ENCODE measurements at regions not wholly inside any gene's neighbourhood (a gene's known extent, or its start where the extent isn't known, plus 50 kb on each side); places are given as distances from the start of the nearest gene placed in this dataset.

DNA sequence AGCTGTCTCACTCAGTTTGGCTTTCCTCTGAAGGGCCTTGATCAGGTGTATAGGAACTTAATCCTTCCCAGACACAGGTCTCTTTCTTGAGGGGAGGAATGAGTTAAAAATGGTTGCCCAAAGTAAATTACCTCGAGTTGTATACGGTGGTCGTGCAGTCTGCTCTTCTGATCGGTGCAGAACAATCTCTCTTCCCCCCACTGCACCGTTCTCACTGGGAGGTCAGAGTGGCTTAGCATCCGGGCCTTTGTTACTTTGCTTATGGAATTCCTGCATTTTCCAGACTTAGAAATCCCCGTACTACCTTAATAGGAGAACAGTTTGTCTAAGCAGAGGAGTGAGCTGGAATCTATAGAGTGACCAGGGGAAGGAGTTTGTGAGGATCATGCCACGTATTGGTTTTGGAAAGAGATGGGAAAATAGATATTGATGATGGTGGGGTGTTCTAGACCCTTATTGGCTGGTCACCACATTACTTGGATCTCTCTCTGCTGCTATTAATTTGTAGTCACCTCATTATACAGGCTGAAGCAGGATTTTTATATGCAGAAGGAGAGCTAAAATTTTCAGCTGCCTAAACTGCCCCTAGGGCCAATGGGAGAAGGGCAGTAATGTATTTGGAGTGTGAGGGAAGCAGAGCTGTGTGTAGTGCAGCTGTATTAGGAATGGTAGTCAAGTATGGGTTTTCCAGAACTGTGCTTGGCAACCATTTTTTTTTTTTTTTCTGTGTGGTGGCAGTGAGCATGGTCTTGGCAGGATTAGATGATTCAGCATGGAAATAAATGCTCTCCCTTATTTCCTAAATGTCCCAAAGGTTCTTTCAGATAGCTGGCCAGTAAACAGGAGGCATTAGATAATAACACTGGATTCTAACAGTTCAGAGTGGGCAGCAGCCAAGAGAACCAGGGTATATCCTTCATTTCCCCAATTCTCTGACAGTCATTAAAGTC, 81.5 kb downstream of the NDUFS5 start:
- DNase-seq (ENCODE audit: low spot score): no peak

DNA sequence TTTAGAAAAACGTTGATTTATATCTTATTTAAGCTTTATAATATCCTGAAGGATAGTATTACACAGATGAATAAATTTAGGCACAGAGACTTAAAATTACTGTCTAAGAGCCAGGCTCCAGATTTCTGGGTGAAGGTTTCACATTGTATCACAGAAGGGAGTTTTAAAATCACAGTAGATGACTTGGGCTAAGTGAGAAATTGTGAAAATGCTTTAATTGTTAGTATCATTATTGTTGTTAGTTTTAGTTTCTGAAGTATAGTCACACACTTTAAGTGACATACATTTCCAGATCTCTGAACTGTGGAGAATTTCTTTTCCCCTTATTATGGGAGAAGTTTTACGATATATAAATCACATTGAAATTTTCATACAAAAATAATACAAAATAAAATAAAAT, 83.5 kb downstream of the NDUFS5 start:
- DNase-seq (ENCODE audit: low spot score): no peak

DNA sequence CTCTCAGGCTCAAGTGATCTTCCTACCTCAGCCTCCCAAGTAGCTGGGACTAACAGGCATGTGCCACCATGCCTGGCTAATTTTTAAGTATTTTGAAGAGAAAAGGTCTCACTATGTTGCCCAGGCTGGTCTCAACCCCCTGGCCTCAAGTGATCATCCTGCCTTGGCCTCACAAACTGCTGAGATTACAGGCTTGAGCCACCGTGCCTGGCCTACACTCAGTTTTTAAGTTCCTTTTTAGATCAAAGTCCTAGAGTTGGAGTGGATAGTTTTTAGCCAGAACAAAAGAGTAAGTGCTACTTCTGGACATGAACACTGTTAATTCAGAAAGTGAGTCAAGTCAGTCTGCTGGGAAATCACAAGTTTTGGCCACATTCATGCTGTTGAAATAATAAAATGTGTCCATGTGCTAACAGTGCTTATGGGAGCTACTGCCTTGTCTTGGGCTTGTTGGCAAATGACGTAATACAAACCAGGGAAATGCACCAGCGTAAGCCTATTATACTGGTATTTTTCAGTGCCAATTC, 84.2 kb downstream of the NDUFS5 start:
- no peak for DNase-seq (ENCODE audit: low spot score)

GRCh38 chr1:39110882-39111281, 84.7 kb downstream of the NDUFS5 start:
- no peak for DNase-seq (ENCODE audit: low spot score)

- no peak for DNase-seq (ENCODE audit: low spot score)
Observed at GRCh38 chr1:39113109-39113743, 87.1 kb downstream of the NDUFS5 start.

- no peak for DNase-seq (ENCODE audit: low spot score)
Observed at GRCh38 chr1:39115271-39116110, 89.0 kb upstream of the MACF1 start.

GRCh38 chr1:39116116-39116607, 88.3 kb upstream of the MACF1 start:
- DNase-seq (ENCODE audit: low spot score): no peak

GRCh38 chr1:39116860-39117728, 87.4 kb upstream of the MACF1 start:
- peak; percentile 66 for DNase-seq (ENCODE audit: low spot score)

DNA sequence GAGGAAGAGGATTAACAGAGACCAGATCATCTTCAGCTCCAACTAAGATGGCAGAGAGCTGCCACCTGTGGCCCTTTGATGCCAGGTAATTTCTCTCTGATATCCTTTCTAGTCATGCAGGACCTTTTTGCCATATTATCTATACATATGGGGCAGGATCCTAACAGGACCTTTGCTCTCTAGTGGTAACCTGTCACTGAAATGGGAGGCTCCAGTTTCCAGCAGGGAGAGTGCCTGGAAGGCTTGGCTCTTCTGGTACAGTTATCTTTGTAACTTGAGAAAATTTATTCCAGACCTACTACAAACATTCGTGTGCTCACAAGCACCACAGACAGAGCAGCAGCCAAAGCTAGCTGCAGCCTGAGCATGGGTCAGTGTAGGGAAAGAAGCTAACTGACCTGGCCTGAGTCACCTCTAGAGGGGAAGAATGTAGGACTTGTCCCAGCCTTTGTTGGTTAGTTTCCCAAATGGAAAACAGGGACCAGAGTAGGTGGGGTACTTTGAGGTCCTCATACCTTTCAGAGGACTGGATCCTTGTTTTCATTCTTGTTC, 86.5 kb upstream of the MACF1 start:
- DNase-seq (ENCODE audit: low spot score): no peak

DNA sequence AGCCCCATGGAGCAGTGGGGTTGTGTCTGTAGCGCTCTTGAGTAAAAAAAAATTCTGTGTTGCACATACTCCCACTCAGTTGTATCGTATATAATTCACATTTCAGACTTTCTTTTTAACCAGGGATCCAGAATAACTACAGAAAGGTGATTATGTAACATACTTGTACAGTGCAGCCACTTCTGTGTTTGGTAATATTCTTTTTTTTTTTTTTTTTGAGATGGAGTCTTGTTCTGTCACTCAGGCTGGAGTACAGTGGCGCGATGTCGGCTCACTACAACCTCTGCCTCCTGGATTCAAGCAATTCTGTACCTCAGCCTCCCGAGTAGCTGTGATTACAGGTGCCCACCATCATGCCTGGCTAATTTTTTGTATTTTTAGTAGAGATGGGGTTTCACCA, 82.4 kb upstream of the MACF1 start:
- no peak for DNase-seq (ENCODE audit: low spot score)

- no peak for DNase-seq (ENCODE audit: low spot score)
Observed at GRCh38 chr1:39124282-39124681, 80.2 kb upstream of the MACF1 start.

DNA sequence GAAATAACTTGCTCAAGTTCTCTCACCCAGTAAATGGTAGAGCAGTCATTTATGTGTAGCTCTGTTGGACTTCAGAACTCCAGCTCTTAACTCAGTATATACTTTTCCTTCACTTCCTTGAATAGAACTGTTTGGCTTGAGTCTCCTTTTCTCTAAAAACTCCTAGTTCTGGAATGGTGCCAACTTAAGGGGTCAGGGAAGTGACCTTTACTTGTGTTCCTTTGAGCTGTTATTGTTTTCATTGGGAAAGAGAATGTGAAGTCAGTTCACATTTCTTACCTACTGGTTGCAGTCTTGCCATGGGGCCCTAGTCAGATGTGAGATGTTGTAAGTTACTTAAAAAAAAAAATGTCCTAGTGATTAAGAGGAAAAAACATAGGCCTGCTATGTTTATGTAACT, 77.0 kb upstream of the MACF1 start:
- DNase-seq (ENCODE audit: low spot score): peak; percentile 73

DNA sequence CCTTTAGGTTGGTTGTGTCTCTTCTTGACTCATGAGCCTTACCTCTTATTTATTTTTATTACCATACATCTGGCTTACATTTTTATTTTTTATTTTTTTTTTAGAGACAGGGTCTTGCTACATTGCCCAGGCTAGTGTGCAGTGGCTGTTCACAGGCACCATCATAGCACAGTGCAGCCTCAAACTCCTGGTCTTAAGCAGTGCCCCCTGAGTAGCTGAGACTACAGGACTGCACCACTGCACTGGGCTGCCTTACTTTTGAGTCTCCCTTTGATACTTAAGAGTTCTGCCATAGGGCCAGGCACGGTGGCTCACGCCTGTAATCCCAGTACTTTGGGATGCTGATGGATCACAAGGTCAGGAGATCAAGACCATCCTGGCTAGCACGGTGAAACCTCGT, 76.4 kb upstream of the MACF1 start:
- DNase-seq (ENCODE audit: low spot score): no peak

DNA sequence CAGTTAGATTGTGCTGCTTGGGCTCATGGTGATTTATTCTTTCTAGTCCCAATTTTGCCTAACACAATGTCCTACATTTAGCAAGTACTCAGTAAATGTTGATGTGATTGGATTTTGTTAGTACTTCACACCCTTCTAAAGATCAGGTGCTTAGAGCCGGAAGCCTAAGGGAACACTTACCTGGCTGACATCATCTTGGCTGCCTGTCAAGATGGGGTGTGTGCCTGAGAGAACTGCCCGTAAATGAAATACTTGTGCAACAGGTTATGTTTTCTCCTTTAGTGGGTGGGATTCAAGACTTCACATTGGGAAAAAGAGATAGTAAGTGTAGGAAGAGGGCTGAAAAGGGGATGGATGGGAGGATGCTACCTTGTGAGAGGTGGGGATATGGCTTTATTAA, 75.5 kb upstream of the MACF1 start:
- peak; percentile 90 for DNase-seq (ENCODE audit: low spot score)

DNA sequence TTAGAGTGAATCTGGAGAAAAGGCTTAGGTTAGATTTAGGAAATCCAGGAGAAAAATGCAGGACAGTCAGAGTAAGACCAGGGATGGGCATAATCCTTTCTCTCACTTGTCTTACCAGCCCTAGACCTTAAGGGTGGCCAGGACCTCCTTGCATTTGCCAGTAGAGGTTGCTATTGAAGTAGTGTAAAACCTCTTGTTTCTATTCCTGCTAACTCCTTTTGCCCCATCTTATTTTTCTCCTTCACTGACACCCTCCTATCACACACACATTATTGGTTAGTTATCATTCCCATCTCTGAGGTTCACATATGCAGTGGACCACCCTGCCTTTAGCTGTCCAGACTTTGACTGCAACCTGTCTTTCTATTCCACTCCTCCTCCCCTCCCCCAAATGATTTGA, 75.0 kb upstream of the MACF1 start:
- no peak for DNase-seq (ENCODE audit: low spot score)

DNA sequence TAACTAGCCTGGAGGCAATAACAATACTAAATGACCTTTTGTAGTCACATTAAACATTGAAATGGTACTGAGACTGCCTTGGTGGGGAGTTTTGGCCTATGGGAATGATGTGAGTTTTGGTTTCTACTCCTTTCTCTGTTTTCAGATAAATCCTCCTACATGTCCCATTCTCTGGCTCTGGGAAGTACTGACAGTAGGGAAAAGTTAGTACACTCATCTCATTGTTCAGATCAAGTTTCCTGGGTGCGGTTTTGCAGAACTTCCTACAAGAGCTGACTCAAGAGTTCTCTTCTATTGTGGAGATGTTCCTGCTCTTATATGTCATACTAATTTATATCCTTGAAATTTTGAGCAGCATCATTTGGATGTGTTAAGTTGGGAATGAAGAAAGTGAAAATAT, 74.2 kb upstream of the MACF1 start:
- no peak for DNase-seq (ENCODE audit: low spot score)

- no peak for DNase-seq (ENCODE audit: low spot score)
Observed at GRCh38 chr1:39131940-39132339, 72.6 kb upstream of the MACF1 start.

DNA sequence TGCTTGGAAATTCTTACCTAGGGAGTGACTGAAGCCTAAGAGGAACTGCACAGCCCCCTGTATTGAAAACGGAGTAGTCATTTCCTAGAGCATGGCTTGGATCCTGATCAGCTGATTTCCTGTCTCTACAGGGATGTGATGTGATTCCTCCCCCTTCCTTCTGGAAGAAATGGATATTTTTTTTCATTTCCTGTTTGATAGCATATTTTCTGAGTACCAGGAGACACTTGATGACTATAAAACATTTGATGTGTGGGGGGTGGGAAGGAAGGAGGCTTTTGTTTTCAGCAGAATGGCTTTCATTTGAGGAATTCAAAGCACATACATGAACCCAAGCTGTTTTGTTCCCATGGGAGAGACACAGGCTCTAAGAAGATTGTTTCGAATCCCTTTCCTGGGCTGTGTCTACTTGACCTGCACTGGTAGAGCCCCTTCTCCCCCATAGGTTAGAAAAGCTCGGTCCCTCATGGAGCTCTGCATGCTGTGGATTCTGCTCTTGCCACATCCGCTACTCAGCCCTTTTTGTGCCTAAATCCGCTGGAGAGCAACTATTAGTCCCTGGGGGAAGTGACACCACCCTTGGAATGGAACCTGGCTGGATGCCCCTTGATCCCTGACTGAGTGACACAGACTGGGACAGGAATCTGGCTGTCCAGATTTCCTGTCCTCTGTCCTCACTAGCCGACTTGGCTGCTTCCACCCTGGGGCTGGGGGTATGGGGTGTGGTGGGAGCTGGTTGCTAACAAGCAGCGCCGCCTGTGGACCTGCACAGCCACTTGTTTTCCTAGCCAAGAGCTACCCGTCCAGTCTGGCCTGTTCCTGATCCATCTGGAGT, 71.8 kb upstream of the MACF1 start:
- DNase-seq (ENCODE audit: low spot score): peak; percentile 77

DNA sequence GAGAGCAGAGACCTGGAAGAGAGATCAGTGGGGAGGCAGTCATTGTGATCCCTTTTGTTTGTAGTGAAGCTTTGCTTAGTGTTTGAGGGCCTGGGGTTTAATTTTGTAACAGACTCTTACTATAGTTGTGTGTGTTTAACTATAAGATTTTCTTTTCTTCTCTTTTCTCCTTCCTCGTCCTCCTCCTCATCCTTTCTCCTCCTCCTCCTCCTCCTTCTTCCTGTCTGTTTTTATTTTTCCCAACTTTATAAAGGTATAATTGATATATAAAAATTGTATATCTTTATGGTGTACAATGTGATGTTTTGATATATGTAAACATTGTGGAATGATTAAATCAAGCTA, 71.2 kb upstream of the MACF1 start:
- no peak for DNase-seq (ENCODE audit: low spot score)
